ENCODE measurements at regions not wholly inside any gene's neighbourhood (a gene's known extent, or its start where the extent isn't known, plus 50 kb on each side); places are given as distances from the start of the nearest gene placed in this dataset.

DNA sequence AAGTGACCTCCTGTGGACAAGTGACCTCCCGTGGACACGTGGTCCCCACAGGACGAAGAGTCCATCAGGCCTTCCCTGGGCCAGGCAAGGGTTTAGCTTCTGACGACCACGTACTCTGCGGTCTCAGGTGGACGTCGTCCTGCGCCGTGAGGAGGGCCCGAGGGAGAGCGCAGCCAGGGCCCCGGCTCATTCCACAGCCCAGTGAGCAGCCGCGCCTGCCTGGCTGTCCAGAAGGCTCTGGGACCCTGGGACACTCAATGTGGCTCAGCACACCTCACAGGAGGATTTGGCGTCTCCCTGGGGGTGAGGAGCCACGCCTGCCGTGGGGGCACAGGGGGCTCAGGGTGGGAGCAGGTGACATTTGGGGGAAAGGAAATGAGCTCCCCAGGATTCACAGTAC lies 64.4 kb upstream of the CFAP46 start:
- no peak for TF ChIP-seq POLR2A (IDR thresholded peaks at IDR 0.05)
- TF ChIP-seq, protein P1, sequence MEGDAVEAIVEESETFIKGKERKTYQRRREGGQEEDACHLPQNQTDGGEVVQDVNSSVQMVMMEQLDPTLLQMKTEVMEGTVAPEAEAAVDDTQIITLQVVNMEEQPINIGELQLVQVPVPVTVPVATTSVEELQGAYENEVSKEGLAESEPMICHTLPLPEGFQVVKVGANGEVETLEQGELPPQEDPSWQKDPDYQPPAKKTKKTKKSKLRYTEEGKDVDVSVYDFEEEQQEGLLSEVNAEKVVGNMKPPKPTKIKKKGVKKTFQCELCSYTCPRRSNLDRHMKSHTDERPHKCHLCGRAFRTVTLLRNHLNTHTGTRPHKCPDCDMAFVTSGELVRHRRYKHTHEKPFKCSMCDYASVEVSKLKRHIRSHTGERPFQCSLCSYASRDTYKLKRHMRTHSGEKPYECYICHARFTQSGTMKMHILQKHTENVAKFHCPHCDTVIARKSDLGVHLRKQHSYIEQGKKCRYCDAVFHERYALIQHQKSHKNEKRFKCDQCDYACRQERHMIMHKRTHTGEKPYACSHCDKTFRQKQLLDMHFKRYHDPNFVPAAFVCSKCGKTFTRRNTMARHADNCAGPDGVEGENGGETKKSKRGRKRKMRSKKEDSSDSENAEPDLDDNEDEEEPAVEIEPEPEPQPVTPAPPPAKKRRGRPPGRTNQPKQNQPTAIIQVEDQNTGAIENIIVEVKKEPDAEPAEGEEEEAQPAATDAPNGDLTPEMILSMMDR (IDR thresholded peaks at IDR 0.05) = no peak
